Parathyroid adenoma (tissue), 2 donors: ENCODE measurements at regions not wholly inside any gene's neighbourhood (a gene's known extent, or its start where the extent isn't known, plus 50 kb on each side); places are given as distances from the start of the nearest gene placed in this dataset.
A peak's percentile ranks its signal among the peaks of the same experiment; 100 is the strongest.

Source experiments
- H2AFZ ChIP-seq: fragments of 300-600 bp; sonication (generic); one replicate; pipeline ENCODE4 v1.7.0; 2017; ENCODE audit warnings: antibody characterized with exemption, mild to moderate bottlenecking
- H3K27ac ChIP-seq: fragments of 300-600 bp; sonication (generic); one replicate; pipeline ENCODE4 v1.7.0; 2017
- H3K27me3 ChIP-seq: fragments of 300-600 bp; sonication (generic); one replicate; pipeline ENCODE4 v1.7.0; 2017; ENCODE audit warnings: low read length; ENCODE audit not compliant: control insufficient read depth, insufficient read depth
- H3K36me3 ChIP-seq: fragments of 300-600 bp; sonication (generic); one replicate; pipeline ENCODE4 v1.7.0; 2017; ENCODE audit warnings: low read length; ENCODE audit not compliant: control insufficient read depth, insufficient read depth
- H3K4me1 ChIP-seq: fragments of 300-600 bp; sonication (generic); one replicate; pipeline ENCODE4 v1.7.0; 2017; ENCODE audit warnings: control low read depth
- H3K4me2 ChIP-seq: fragments of 300-600 bp; sonication (generic); one replicate; pipeline ENCODE4 v1.7.0; 2017; ENCODE audit warnings: low read length
- H3K4me3 ChIP-seq: fragments of 300-600 bp; sonication (generic); one replicate; pipeline ENCODE4 v1.7.0; 2017; ENCODE audit warnings: low read depth, low read length
- H3K79me2 ChIP-seq: fragments of 300-600 bp; sonication (generic); one replicate; pipeline ENCODE4 v1.7.0; 2017; ENCODE audit warnings: control low read depth
- H3K9ac ChIP-seq: fragments of 300-600 bp; sonication (generic); one replicate; pipeline ENCODE4 v1.7.0; 2017; ENCODE audit warnings: mild to moderate bottlenecking
- H3K9me3 ChIP-seq: fragments of 300-600 bp; sonication (generic); one replicate; pipeline ENCODE4 v1.7.0; 2017; ENCODE audit warnings: low read length; ENCODE audit not compliant: control insufficient read depth
- TF ChIP-seq, protein P1 (sequence below): fragments of 300-600 bp; sonication (generic); IDR thresholded peaks from one replicate; pipeline ENCODE4 v1.7.0; 2017; ENCODE audit warnings: antibody characterized with exemption, mild to moderate bottlenecking
- donor health status: primary hyperparathyroidism.

DNA sequence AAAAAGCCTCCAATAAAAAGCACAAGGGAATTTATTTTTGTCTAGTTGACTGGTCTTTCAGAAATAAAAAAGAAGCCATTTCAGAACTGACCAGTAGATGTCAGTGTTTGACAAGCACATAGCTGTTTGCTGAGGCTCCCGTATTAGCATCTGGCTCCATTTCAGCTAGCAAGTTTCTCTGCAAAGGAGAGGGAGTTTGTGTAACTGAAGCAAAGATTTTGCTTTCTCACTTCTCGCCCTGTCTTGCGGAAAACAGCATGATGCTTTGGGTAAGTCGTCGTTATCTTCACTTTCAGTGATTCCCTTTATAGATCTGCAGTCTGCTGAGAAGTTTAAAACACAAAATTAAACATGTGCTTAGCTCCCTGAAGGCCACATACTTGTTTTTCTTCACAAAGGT lies 85.5 kb downstream of the CT47B1 start:
- no peak overlapping the region for H3K9ac ChIP-seq
- no peaks in the 10 kb centered on the region for H3K9me3 ChIP-seq
- H2AFZ ChIP-seq = peak overlapping the region; percentile 46
- H3K79me2 ChIP-seq = no peaks in the 10 kb centered on the region
- H3K27ac ChIP-seq = no peak overlapping the region
- no peak overlapping the region for H3K4me3 ChIP-seq
- no peak overlapping the region for H3K4me2 ChIP-seq
- H3K36me3 ChIP-seq = no peaks in the 10 kb centered on the region
- H3K4me1 ChIP-seq = no peaks in the 10 kb centered on the region
- no peaks in the 10 kb centered on the region for H3K27me3 ChIP-seq
- TF ChIP-seq, protein P1, sequence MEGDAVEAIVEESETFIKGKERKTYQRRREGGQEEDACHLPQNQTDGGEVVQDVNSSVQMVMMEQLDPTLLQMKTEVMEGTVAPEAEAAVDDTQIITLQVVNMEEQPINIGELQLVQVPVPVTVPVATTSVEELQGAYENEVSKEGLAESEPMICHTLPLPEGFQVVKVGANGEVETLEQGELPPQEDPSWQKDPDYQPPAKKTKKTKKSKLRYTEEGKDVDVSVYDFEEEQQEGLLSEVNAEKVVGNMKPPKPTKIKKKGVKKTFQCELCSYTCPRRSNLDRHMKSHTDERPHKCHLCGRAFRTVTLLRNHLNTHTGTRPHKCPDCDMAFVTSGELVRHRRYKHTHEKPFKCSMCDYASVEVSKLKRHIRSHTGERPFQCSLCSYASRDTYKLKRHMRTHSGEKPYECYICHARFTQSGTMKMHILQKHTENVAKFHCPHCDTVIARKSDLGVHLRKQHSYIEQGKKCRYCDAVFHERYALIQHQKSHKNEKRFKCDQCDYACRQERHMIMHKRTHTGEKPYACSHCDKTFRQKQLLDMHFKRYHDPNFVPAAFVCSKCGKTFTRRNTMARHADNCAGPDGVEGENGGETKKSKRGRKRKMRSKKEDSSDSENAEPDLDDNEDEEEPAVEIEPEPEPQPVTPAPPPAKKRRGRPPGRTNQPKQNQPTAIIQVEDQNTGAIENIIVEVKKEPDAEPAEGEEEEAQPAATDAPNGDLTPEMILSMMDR = peak; percentile 71

DNA sequence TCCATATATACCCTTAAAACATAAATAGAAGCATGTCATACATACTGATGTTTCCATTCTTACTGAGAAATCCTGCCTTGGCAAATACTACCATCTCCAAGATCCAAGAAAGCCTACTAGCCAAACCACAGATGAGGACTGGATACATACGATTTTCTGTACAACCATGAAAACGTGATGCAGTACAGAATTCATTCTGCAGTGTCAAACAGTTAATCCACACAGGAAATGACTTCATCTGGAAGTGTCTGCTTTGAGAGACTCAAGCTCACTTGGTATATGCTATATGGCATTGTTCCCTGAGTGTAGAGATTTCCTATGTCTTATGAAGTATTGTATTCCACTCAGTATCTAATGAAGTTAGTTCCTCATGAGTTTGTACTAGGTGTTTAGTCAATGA lies 94.3 kb downstream of the CT47B1 start:
- Histone ChIP-seq H2AFZ (no peak overlapping the region), H3K79me2 (no peaks in the 10 kb centered on the region), H3K4me2 (no peak overlapping the region), H3K4me1 (no peaks in the 10 kb centered on the region), H3K36me3 (no peaks in the 10 kb centered on the region), H3K4me3 (no peak overlapping the region), H3K27me3 (no peaks in the 10 kb centered on the region), H3K9ac (no peak overlapping the region), H3K9me3 (no peaks in the 10 kb centered on the region), H3K27ac (no peak overlapping the region)
- TF ChIP-seq, protein P1 = no peak

DNA sequence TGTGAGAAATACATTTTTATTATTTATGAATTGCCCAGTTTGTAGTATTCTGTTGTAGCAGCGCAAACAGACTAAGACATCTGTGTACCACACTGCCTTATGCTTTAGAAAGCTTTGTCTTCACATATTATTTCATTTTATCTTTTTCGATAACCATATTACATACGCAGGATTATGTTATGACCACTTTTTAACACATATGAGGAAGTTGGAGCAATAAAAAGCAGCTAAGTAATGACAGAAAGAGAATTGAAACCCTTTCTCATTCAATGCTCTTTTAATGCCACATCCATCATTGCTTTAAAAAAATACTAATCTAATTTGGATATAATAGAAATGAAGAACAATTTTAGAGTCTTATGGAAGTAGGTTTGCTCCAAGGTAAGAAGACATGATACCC lies 99.7 kb downstream of the CT47B1 start:
- Histone ChIP-seq H2AFZ (no peak overlapping the region), H3K27ac (no peak overlapping the region), H3K36me3 (no peaks in the 10 kb centered on the region), H3K4me1 (no peaks in the 10 kb centered on the region), H3K4me3 (no peak overlapping the region), H3K9ac (no peak overlapping the region), H3K9me3 (no peaks in the 10 kb centered on the region), H3K79me2 (no peaks in the 10 kb centered on the region), H3K27me3 (no peaks in the 10 kb centered on the region), H3K4me2 (no peak overlapping the region)
- TF ChIP-seq, protein P1 = no peak

DNA sequence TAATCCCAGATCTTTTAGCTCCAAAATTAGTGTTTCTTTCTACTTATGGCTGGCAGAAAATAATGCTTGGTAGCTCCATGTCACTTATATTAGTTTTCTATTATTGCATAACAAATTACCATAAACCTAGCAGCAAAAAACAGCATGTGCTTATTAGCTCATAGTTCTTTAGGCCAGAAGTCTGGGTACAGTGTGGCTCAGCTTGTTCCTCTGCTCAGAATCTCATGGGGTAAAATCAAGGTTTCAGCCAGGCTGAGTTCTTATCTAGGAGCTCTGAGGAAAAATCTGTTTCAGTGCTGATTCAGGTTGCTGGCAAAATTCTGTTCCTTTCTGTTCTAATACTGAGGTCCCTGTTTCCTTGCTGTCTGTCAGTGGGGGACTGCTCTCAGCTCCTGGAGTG lies 101.1 kb downstream of the CT47B1 start:
- Histone ChIP-seq H3K4me3 (no peak overlapping the region), H3K36me3 (no peaks in the 10 kb centered on the region), H3K27me3 (no peaks in the 10 kb centered on the region), H3K79me2 (no peaks in the 10 kb centered on the region), H3K4me2 (no peak overlapping the region), H3K4me1 (no peaks in the 10 kb centered on the region), H3K9me3 (no peaks in the 10 kb centered on the region), H3K27ac (no peak overlapping the region), H2AFZ (no peak overlapping the region), H3K9ac (no peak overlapping the region)
- TF ChIP-seq, protein P1 = no peak

DNA sequence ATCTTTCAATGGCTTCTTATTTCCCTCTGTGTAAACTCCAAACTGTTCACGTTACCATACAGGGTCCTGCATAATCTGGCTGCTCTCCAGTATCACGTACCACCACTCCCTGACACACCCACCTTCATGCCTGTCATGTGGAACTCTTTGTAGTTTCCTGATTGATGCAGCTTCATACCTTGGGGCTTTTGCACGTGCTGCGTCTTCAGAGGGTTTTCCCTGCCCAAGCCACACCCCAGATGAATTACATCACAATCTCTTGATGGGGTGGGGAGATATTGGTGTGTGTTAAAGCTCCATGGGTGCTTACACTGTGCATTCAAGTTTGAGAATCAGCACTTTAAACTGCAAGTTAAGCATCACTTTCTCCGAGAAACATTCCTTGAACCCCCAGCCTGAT lies 101.9 kb downstream of the CT47B1 start:
- no peak overlapping the region for H3K9ac ChIP-seq
- H3K4me1 ChIP-seq = no peaks in the 10 kb centered on the region
- TF ChIP-seq, protein P1 = no peak
- no peaks in the 10 kb centered on the region for H3K27me3 ChIP-seq
- no peaks in the 10 kb centered on the region for H3K36me3 ChIP-seq
- no peaks in the 10 kb centered on the region for H3K9me3 ChIP-seq
- H3K79me2 ChIP-seq = no peaks in the 10 kb centered on the region
- no peak overlapping the region for H2AFZ ChIP-seq
- no peak overlapping the region for H3K27ac ChIP-seq
- no peak overlapping the region for H3K4me2 ChIP-seq
- H3K4me3 ChIP-seq = no peak overlapping the region
